HG03045 (cell line): ENCODE measurements at regions not wholly inside any gene's neighbourhood (a gene's known extent, or its start where the extent isn't known, plus 50 kb on each side); places are given as distances from the start of the nearest gene placed in this dataset.
"Not testable (repeated sequence)": the region's sequence is repeated elsewhere in the genome, so short reads cannot be mapped to it uniquely, and the experiment has no call there.

Experiments
- ATAC-seq: cut with Tn5 transposase; IDR thresholded peaks from one replicate; pipeline ENCODE4 v1.9.1; 2021; ENCODE audit warnings: mild to moderate bottlenecking, moderate library complexity; ENCODE audit not compliant: unreplicated experiment

GRCh38 chr10:108582387-108582786 is 1340.9 kb downstream of the XPNPEP1 start:
- no peak for ATAC-seq

GRCh38 chr10:108578258-108578657 is 1345.1 kb downstream of the XPNPEP1 start:
- ATAC-seq, result no peak

GRCh38 chr10:108574233-108574632 is 1349.1 kb downstream of the XPNPEP1 start:
- no peak for ATAC-seq

GRCh38 chr10:108568824-108569223 is 1354.5 kb downstream of the XPNPEP1 start:
- ATAC-seq, result no peak

GRCh38 chr10:108567899-108568752 is 1355.2 kb downstream of the XPNPEP1 start:
- no peak for ATAC-seq

- no peak for ATAC-seq
These were observed 1356.8 kb downstream of the XPNPEP1 start for GRCh38 chr10:108566316-108567107.

GRCh38 chr10:108562105-108562504 is 1361.2 kb downstream of the XPNPEP1 start:
- ATAC-seq, result no peak

GRCh38 chr10:108561649-108562048 is 1361.7 kb downstream of the XPNPEP1 start:
- no peak for ATAC-seq

GRCh38 chr10:108560488-108560887 is 1362.8 kb downstream of the XPNPEP1 start:
- no peak for ATAC-seq

GRCh38 chr10:108556186-108556585 is 1367.1 kb downstream of the XPNPEP1 start:
- no peak for ATAC-seq

- peak; percentile 54 for ATAC-seq
These were observed 1377.4 kb downstream of the XPNPEP1 start for GRCh38 chr10:108545921-108546320.

- peak; percentile 82 for ATAC-seq
These were observed 1378.7 kb downstream of the XPNPEP1 start for GRCh38 chr10:108544500-108545120.

- ATAC-seq, result not testable (repeated sequence)
These were observed 1369.0 kb upstream of the SORCS1 start for GRCh38 chr10:108533551-108533950.

GRCh38 chr10:108523016-108523800 is 1358.7 kb upstream of the SORCS1 start:
- no peak for ATAC-seq

GRCh38 chr10:108521827-108522492 is 1357.5 kb upstream of the SORCS1 start:
- no peak for ATAC-seq

GRCh38 chr10:108515821-108516220 is 1351.3 kb upstream of the SORCS1 start:
- ATAC-seq, result no peak

- ATAC-seq, result no peak
These were observed 1335.9 kb upstream of the SORCS1 start for GRCh38 chr10:108500396-108500795.

- ATAC-seq, result no peak
These were observed 1331.6 kb upstream of the SORCS1 start for GRCh38 chr10:108496106-108496505.

- no peak for ATAC-seq
These were observed 1326.4 kb upstream of the SORCS1 start for GRCh38 chr10:108490944-108491343.

- ATAC-seq, result no peak
These were observed 1306.9 kb upstream of the SORCS1 start for GRCh38 chr10:108471420-108471819.
